Stomach (tissue), 8 donors: ENCODE measurements at regions not wholly inside any gene's neighbourhood (a gene's known extent, or its start where the extent isn't known, plus 50 kb on each side); places are given as distances from the start of the nearest gene placed in this dataset.

ENCODE experiments used
- DNase-seq, 2 donors: peaks; one replicate each; pipeline versions ENCODE4 v3.0.0 to v3.0.0-alpha.2; 2013 to 2019
- H3K27ac ChIP-seq, 5 donors: fragments of 200-600 bp in 4 of 5; sonication (generic) in 4 of 5; one replicate each; pipeline ENCODE4 v1.5.1; 2013 to 2019; ENCODE audit warnings: mild to moderate bottlenecking in 1 of 5, moderate library complexity in 1 of 5
- H3K27me3 ChIP-seq, 3 donors: fragments of 200-600 bp; sonication (generic); one replicate each; pipeline ENCODE4 v1.5.1; 2017 to 2019; ENCODE audit warnings: mixed run types in 1 of 3
- H3K36me3 ChIP-seq, 4 donors: fragments of 200-600 bp; sonication (generic); 1 replicate in 3 of 4; 2 replicates in 1 of 4; pipeline ENCODE4 v1.5.1; 2016 to 2019
- H3K4me1 ChIP-seq, 4 donors: fragments of 200-600 bp; sonication (generic); one replicate each; pipeline ENCODE4 v1.5.1; 2016 to 2019
- H3K4me3 ChIP-seq, 4 donors: fragments of 200-600 bp; sonication (generic) in 3 of 4; one replicate each; pipeline ENCODE4 v1.5.1; 2016 to 2019; ENCODE audit warnings: mild to moderate bottlenecking in 1 of 4
- H3K9me3 ChIP-seq, 4 donors: fragments of 200-600 bp; sonication (generic); one replicate each; pipeline ENCODE4 v1.5.1; 2016 to 2019
- CTCF ChIP-seq, 7 experiments: fragments of 450-650 bp in 4 of 7; fragments of 200-600 bp in 3 of 7; sonication (generic) in 3 of 7; IDR thresholded peaks; one replicate each; pipeline ENCODE4 v1.5.1; 2016 to 2019; ENCODE audit warnings: antibody characterized with exemption in 7 of 7, control low read depth in 2 of 7, mild to moderate bottlenecking in 1 of 7
- EP300 ChIP-seq: sonication (generic); formaldehyde crosslinking; IDR thresholded peaks from one replicate; pipeline ENCODE4 v1.6.1; 2017; ENCODE audit warnings: antibody characterized with exemption
- POLR2A ChIP-seq, 4 donors: fragments of 450-650 bp; IDR thresholded peaks; one replicate each; pipeline ENCODE4 v1.6.1; 2016; ENCODE audit warnings: antibody characterized with exemption in 4 of 4, control low read depth in 2 of 4, mild to moderate bottlenecking in 1 of 4, moderate library complexity in 1 of 4
- POLR2AphosphoS5 ChIP-seq, 3 donors: sonication (generic); formaldehyde crosslinking; IDR thresholded peaks; one replicate each; pipeline ENCODE4 v1.6.1; 2016; ENCODE audit warnings: antibody characterized with exemption in 3 of 3
- WGBS, 5 donors: extraction: QIAGEN DNeasy Blood & Tissue Kit in 3 of 5; methylation state at CpG; one replicate each; pipeline versions ENCODE4 v1.1.5 to v1.1.7; 2013 to 2018; 5-methylcytosine and 5-hydroxymethylcytosine counted together
- intact Hi-C: fragments of 100-400 bp; cut with DNase I; formaldehyde crosslinking; loops from one replicate; pipeline ENCODE4 v1.15.1; 2023; ENCODE audit warnings: low total_unique reads
- donor health status: healthy with polysubstance abuse.
- donor health status: Bipolar disorder and iron deficiency.
- donor health status: healthy.

- Histone ChIP-seq H3K9me3 (no peaks in the 10 kb centered on the region), H3K4me3 (no peak overlapping the region), H3K36me3 (no peaks in the 10 kb centered on the region), H3K27ac (no peak overlapping the region), H3K4me1 (no peaks in the 10 kb centered on the region), H3K27me3 (no peaks in the 10 kb centered on the region)
- WGBS, 5 donors = 72 to 86% (median 77%) methylated on average over 2 of the region's 2 CpGs
- intact Hi-C loops = no loop called here
- DNase-seq = no peak
- TF ChIP-seq POLR2AphosphoS5 (IDR thresholded peaks at IDR 0.05) (no peak), EP300 (no peak), CTCF (IDR thresholded peaks at IDR 0.05) (no peak), POLR2A (IDR thresholded peaks at IDR 0.05) (no peak)
Measured at GRCh38 chr5:162824360-162824759, 613.0 kb upstream of the CCNG1 start.

- H3K36me3 ChIP-seq = no peaks in the 10 kb centered on the region
- 45 to 70% (median 61%) methylated on average over 1 of the region's 1 CpG for WGBS, 5 donors
- no peaks in the 10 kb centered on the region for H3K27me3 ChIP-seq
- no peak for DNase-seq
- peaks cover 0 to 16% (median 0%) of the 10 kb centered on the region in 4 donors for H3K9me3 ChIP-seq
- TF ChIP-seq EP300 (no peak), POLR2A (IDR thresholded peaks at IDR 0.05) (no peak), CTCF (IDR thresholded peaks at IDR 0.05) (no peak), POLR2AphosphoS5 (IDR thresholded peaks at IDR 0.05) (no peak)
- H3K4me1 ChIP-seq = no peaks in the 10 kb centered on the region
- H3K27ac ChIP-seq = no peak overlapping the region
- intact Hi-C loops = no loop called here
- no peak overlapping the region for H3K4me3 ChIP-seq
Measured at GRCh38 chr5:162837155-162837554, 600.2 kb upstream of the CCNG1 start.

- TF ChIP-seq CTCF (IDR thresholded peaks at IDR 0.05) (no peak), POLR2A (IDR thresholded peaks at IDR 0.05) (no peak), POLR2AphosphoS5 (IDR thresholded peaks at IDR 0.05) (no peak)
- Histone ChIP-seq H3K4me1 (no peaks in the 10 kb centered on the region), H3K4me3 (no peak overlapping the region), H3K36me3 (no peaks in the 10 kb centered on the region), H3K27me3 (no peaks in the 10 kb centered on the region), H3K27ac (no peak overlapping the region), H3K9me3 (peaks cover 0 to 10% (median 0%) of the 10 kb centered on the region in 4 donors)
- intact Hi-C loops = no loop called here
- peak in 1 of 2 donors; percentile 2 for DNase-seq
- 55 to 70% (median 63%) methylated on average over 2 of the region's 2 CpGs for WGBS, 5 donors
Measured at GRCh38 chr5:162842727-162843126, 594.7 kb upstream of the CCNG1 start.

- no peak overlapping the region for H3K4me3 ChIP-seq
- H3K9me3 ChIP-seq = peaks cover 0 to 6% (median 0%) of the 10 kb centered on the region in 4 donors
- no peaks in the 10 kb centered on the region for H3K4me1 ChIP-seq
- WGBS, 5 donors = 78 to 91% (median 84%) methylated on average over 2 of the region's 2 CpGs
- no peak overlapping the region for H3K27ac ChIP-seq
- DNase-seq = peak in 1 of 2 donors; percentile 3
- intact Hi-C loops = no loop called here
- no peaks in the 10 kb centered on the region for H3K27me3 ChIP-seq
- no peak for TF ChIP-seq CTCF (IDR thresholded peaks at IDR 0.05)
- no peak for TF ChIP-seq POLR2A (IDR thresholded peaks at IDR 0.05)
- TF ChIP-seq POLR2AphosphoS5 (IDR thresholded peaks at IDR 0.05) = no peak
- H3K36me3 ChIP-seq = no peaks in the 10 kb centered on the region
Measured at GRCh38 chr5:162852134-162852533, 585.3 kb upstream of the CCNG1 start.
